ENCODE measurements at regions not wholly inside any gene's neighbourhood (a gene's known extent, or its start where the extent isn't known, plus 50 kb on each side); places are given as distances from the start of the nearest gene placed in this dataset.

GRCh38 chr13:83549671-83550070 lies 332.6 kb downstream of the SLITRK1 start:
- TF ChIP-seq CTCF (IDR thresholded peaks at IDR 0.05) (no peak), POLR2A (IDR thresholded peaks at IDR 0.05) (no peak)
